ENCODE measurements at regions not wholly inside any gene's neighbourhood (a gene's known extent, or its start where the extent isn't known, plus 50 kb on each side); places are given as distances from the start of the nearest gene placed in this dataset.
"Not testable (repeated sequence)": the region's sequence is repeated elsewhere in the genome, so short reads cannot be mapped to it uniquely, and the experiment has no call there.

DNA sequence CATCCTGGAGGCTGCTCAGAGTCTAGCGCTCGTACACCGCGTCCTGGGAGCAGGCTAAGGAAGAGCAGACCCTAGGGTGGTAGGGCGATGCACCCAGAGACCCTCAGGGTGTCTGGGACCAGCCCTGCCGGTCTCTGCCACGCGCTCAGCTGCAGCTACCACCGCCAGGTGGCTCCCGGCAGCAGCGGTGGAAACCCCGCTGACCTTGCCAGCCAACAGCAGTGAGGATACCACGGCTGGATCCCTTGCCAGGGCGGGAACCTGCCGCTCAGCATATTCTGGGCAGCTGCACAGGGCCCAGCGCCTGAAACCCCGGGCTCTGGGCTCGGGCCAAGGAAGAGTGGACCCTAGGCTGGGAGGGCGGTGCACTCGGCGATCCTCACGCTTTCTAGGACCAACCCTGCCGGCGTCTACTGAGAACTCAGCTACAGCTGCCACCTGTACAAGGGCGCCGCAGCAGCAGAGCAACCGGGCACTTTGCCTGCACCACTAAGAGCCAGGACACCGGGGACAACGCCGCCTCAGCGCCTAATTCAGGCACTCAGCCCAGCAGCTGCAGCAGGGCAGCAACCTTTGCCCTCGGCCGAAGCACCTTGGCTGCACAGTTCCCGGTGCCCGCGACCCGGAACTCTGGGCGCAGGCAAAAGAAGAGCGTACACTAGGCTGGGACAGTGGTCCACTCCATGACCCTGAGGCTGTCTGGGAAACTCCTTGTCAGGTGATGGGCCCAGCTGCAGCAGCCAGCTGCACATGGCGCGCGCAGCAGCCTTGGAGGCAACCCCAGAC lies 80.8 kb downstream of the POTEB2 start:
- not testable (repeated sequence) for ATAC-seq

DNA sequence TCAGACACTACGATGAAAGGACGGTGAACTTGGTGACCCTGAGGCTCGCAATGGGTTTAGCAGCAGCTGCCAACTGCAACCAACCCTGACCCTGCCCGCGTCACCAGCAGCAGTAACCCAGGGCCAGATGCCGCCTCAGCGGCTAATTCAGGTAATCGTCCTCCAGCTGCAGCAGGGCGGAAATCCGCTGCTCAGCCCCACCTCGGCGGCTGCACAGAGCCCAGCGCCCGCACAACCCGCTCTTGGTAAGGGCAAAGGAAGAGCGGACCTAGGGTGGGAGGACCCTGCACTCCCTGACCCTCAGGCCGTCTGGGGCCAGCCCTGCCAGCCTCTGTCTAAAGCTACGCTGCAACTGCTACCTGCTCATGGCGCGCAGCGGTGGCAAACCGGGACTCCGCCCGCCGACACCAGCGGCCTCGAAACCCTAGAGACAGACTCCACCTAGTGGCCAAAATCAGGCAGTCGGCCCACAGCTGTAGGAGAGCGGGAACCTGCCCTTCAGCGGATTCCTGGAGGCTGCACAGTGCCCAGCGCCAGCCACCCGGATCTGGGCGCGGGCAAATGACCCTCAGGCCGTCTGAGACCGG lies 82.4 kb downstream of the POTEB2 start:
- ATAC-seq, result not testable (repeated sequence)

DNA sequence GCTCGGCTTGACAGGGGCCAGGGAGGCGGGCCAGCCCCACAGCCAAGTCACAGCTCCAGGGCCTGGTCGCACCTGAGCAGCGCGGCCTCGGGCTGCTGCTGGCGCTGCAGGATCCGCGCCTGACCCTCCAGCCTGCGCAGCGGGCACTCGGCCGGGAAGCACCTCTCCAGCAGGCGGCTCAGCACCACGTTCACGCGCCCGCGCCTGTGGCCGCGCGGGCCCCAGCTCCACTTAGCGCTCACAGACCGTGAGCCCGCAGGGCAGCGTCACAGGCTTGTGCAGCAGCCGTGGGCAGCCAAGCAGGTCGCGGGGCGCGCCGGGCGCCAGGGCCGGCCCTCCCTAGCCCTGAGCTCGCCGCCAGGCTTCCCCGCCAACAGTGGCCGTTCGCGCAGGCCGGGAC lies 90.7 kb downstream of the POTEB2 start:
- ATAC-seq, result not testable (repeated sequence)

DNA sequence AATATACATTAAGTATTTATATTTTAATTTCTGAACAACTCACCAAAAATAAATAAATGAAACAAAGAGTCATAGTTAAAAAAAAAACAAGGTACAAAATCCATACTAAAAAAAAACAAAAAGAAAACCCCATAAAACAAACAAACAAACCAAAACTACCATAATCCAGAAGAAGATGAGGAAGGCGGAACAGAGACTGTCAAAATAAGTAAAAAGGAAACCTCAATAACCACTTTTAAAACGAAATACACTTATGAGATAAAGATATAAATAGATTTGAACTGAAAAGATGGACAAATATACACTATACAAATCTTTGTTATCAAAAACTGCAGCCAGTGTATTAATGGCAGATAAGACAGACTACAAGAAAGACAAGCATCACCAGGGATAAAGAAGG lies 98.2 kb downstream of the POTEB2 start:
- ATAC-seq, result not testable (repeated sequence)

DNA sequence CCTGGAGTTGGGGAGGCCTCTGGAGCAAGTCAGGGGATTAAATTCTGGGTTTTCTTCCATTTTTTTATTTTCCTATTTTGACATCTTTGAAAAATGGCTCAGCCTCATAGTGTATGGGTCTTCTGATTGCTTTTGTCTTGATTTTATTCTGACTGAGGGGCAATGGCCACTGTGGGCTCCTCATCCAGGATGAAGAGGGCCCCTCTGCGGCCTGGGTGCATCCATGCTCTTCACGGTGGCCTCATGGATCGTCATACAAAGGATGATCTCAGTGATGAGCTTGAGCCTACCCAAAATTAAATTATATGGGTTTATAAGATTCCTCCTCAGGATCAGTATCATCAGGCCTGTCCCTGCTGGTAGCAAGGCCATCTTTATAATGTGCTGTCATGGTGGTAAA lies 103.7 kb downstream of the POTEB2 start:
- not testable (repeated sequence) for ATAC-seq

DNA sequence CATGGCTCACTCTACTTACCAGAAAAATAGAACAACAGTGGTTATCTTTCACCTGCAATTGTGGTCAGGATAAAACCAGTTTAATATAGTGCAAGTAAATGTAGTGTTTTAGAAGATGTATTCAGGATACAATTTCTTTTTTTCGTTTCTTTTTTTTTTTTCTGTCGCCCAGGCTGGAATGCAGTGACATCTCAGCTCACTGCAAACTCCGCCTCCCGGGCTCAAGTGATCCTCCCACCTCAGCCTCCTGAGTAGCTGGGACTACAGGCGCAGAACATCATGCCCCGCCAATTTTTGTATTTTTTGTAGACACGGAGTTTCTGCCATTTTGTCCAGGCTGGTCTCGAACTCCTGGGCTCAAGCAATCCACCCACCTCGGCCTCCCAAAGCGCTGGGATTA lies 109.7 kb downstream of the POTEB2 start:
- not testable (repeated sequence) for ATAC-seq

DNA sequence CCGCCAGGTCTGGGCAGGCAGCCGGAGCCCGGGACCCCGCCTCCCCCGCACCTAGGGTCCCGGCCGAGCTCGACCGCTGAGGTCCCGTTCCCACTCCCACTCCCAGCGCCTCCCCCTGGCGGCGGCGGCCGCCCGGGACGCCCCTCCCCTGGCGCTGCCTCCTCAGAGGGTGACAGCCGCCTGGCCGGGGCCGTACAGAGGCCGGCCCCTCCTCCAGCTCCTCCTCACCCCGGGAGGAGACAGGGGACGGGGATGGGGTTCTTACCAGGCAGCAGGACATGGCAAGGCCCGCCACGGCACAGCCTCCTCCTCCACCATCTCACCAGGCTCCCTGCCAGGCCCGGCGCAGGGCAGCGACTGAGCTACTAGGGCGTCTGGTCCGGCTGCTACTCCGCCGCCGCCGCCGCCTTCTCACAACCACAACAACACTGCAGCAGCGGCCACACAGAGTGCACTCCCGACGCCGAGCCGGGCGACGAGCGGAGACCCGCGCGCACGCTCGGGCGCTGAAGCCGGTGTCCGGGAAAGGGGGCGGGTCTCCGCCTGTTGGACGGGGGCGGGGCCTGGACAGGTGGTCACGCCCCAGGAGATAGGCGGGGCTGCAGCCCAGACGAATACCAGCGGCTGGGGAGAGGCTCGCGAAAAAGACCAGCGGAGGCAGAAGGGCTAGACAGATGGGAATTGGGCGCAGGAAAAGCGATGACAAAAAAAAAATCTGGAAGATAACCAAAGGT lies 110.3 kb downstream of the POTEB2 start:
- peak; percentile 60 for ATAC-seq

DNA sequence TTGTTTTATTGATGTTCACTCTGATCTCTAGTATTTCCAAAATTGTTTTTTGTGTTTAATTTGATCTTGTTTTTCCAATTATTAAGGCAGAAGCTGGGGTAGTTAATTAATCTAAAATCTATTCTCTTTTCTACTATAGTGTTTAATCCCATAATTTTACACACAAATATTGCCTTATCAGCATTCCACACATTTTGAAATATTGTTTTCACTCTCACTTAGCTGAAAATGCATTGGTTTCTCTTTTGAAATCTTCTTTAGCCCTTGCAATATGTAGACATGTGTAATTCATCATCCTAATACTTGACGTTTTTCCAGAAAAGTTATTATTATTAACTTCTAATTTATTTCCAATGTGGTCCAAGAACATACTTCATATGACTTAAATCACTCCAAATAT lies 132.6 kb downstream of the POTEB2 start:
- not testable (repeated sequence) for ATAC-seq
